ENCODE measurements at regions not wholly inside any gene's neighbourhood (a gene's known extent, or its start where the extent isn't known, plus 50 kb on each side); places are given as distances from the start of the nearest gene placed in this dataset.
"Not testable (repeated sequence)": the region's sequence is repeated elsewhere in the genome, so short reads cannot be mapped to it uniquely, and the experiment has no call there.

GRCh38 chr6:80603679-80604078, 497.2 kb downstream of the BCKDHB start:
- DNase-seq (ENCODE audit: low spot score) (no peak), ATAC-seq (ENCODE audit: low read depth) (no peak)
- TF ChIP-seq CTCF (IDR thresholded peaks at IDR 0.05; ENCODE audit: poor library complexity, severe bottlenecking), result no peak
- no peaks in the 10 kb centered on the region for H3K36me3 ChIP-seq (ENCODE audit: low read depth)
- H3K4me3 ChIP-seq (ENCODE audit: severe bottlenecking), result no peak overlapping the region
- no peaks in the 10 kb centered on the region for H3K9me3 ChIP-seq (ENCODE audit: severe bottlenecking)
- H3K27ac ChIP-seq (ENCODE audit: poor library complexity, severe bottlenecking), result no peak overlapping the region
- H3K27me3 ChIP-seq (ENCODE audit: insufficient read depth, poor library complexity, severe bottlenecking), result no peaks in the 10 kb centered on the region
- peaks cover 18% of the 10 kb centered on the region for H3K4me1 ChIP-seq (ENCODE audit: insufficient read depth, poor library complexity, severe bottlenecking)

GRCh38 chr6:80594461-80594860, 488.0 kb downstream of the BCKDHB start:
- Histone ChIP-seq H3K9me3 (ENCODE audit: severe bottlenecking) (no peaks in the 10 kb centered on the region), H3K27me3 (ENCODE audit: insufficient read depth, poor library complexity, severe bottlenecking) (no peaks in the 10 kb centered on the region), H3K4me3 (ENCODE audit: severe bottlenecking) (no peak overlapping the region), H3K36me3 (ENCODE audit: low read depth) (no peaks in the 10 kb centered on the region), H3K27ac (ENCODE audit: poor library complexity, severe bottlenecking) (no peak overlapping the region), H3K4me1 (ENCODE audit: insufficient read depth, poor library complexity, severe bottlenecking) (no peaks in the 10 kb centered on the region)
- no peak for TF ChIP-seq CTCF (IDR thresholded peaks at IDR 0.05; ENCODE audit: poor library complexity, severe bottlenecking)
- ATAC-seq (ENCODE audit: low read depth) (no peak), DNase-seq (ENCODE audit: low spot score) (no peak)

GRCh38 chr6:80592436-80592835, 486.0 kb downstream of the BCKDHB start:
- H3K4me3 ChIP-seq (ENCODE audit: severe bottlenecking), result no peak overlapping the region
- H3K27ac ChIP-seq (ENCODE audit: poor library complexity, severe bottlenecking), result no peak overlapping the region
- H3K9me3 ChIP-seq (ENCODE audit: severe bottlenecking), result no peaks in the 10 kb centered on the region
- no peak for DNase-seq (ENCODE audit: low spot score)
- no peaks in the 10 kb centered on the region for H3K36me3 ChIP-seq (ENCODE audit: low read depth)
- H3K27me3 ChIP-seq (ENCODE audit: insufficient read depth, poor library complexity, severe bottlenecking), result no peaks in the 10 kb centered on the region
- ATAC-seq (ENCODE audit: low read depth), result no peak
- no peak for TF ChIP-seq CTCF (IDR thresholded peaks at IDR 0.05; ENCODE audit: poor library complexity, severe bottlenecking)
- no peaks in the 10 kb centered on the region for H3K4me1 ChIP-seq (ENCODE audit: insufficient read depth, poor library complexity, severe bottlenecking)

- ATAC-seq (ENCODE audit: low read depth), result no peak
- TF ChIP-seq CTCF (IDR thresholded peaks at IDR 0.05; ENCODE audit: poor library complexity, severe bottlenecking), result no peak
- Histone ChIP-seq H3K4me1 (ENCODE audit: insufficient read depth, poor library complexity, severe bottlenecking) (no peaks in the 10 kb centered on the region), H3K9me3 (ENCODE audit: severe bottlenecking) (no peaks in the 10 kb centered on the region), H3K27ac (ENCODE audit: poor library complexity, severe bottlenecking) (no peak overlapping the region), H3K36me3 (ENCODE audit: low read depth) (no peaks in the 10 kb centered on the region), H3K27me3 (ENCODE audit: insufficient read depth, poor library complexity, severe bottlenecking) (no peaks in the 10 kb centered on the region), H3K4me3 (ENCODE audit: severe bottlenecking) (no peak overlapping the region)
- no peak for DNase-seq (ENCODE audit: low spot score)
These were observed 479.8 kb downstream of the BCKDHB start for GRCh38 chr6:80586242-80586641.

- Histone ChIP-seq H3K27ac (ENCODE audit: poor library complexity, severe bottlenecking) (no peak overlapping the region), H3K9me3 (ENCODE audit: severe bottlenecking) (peaks cover 2% of the 10 kb centered on the region), H3K4me3 (ENCODE audit: severe bottlenecking) (no peak overlapping the region), H3K36me3 (ENCODE audit: low read depth) (no peaks in the 10 kb centered on the region), H3K4me1 (ENCODE audit: insufficient read depth, poor library complexity, severe bottlenecking) (no peaks in the 10 kb centered on the region), H3K27me3 (ENCODE audit: insufficient read depth, poor library complexity, severe bottlenecking) (no peaks in the 10 kb centered on the region)
- ATAC-seq (ENCODE audit: low read depth) (no peak), DNase-seq (ENCODE audit: low spot score) (no peak)
- TF ChIP-seq CTCF (IDR thresholded peaks at IDR 0.05; ENCODE audit: poor library complexity, severe bottlenecking), result no peak
These were observed 473.0 kb downstream of the BCKDHB start for GRCh38 chr6:80579391-80580023.

- not testable (repeated sequence) for H3K27me3 ChIP-seq (ENCODE audit: insufficient read depth, poor library complexity, severe bottlenecking); H3K4me1 ChIP-seq (ENCODE audit: insufficient read depth, poor library complexity, severe bottlenecking); H3K27ac ChIP-seq (ENCODE audit: poor library complexity, severe bottlenecking); H3K36me3 ChIP-seq (ENCODE audit: low read depth); H3K4me3 ChIP-seq (ENCODE audit: severe bottlenecking); DNase-seq (ENCODE audit: low spot score); ATAC-seq (ENCODE audit: low read depth); H3K9me3 ChIP-seq (ENCODE audit: severe bottlenecking)
These were observed 466.8 kb downstream of the BCKDHB start for GRCh38 chr6:80573320-80573719.
